ENCODE measurements at regions not wholly inside any gene's neighbourhood (a gene's known extent, or its start where the extent isn't known, plus 50 kb on each side); places are given as distances from the start of the nearest gene placed in this dataset.

- Histone ChIP-seq H3K4me1 (ENCODE audit: control insufficient read depth, low read length) (no peaks in the 10 kb centered on the region), H3K4me3 (ENCODE audit: low read length) (no peak overlapping the region), H3K9me2 (replicated peaks; ENCODE audit: control insufficient read depth, low read length) (no peaks in the 10 kb centered on the region), H3K27ac (ENCODE audit: low read depth, low read length) (no peak overlapping the region), H3K27me3 (ENCODE audit: control insufficient read depth, low read length) (no peaks in the 10 kb centered on the region), H4K20me1 (ENCODE audit: control insufficient read depth, insufficient read depth, low read depth, low read length) (no peaks in the 10 kb centered on the region), H3F3A (ENCODE audit: control insufficient read depth, insufficient read depth) (no peaks in the 10 kb centered on the region), H3K79me2 (ENCODE audit: control insufficient read depth, low read length) (no peaks in the 10 kb centered on the region), H3K9me3 (ENCODE audit: control insufficient read depth, insufficient read depth, low read length) (no peaks in the 10 kb centered on the region), H3K4me2 (ENCODE audit: low read length) (no peak overlapping the region), H3K36me3 (ENCODE audit: control insufficient read depth, low read length) (no peaks in the 10 kb centered on the region)
- TF ChIP-seq EZH2phosphoT487 (IDR thresholded peaks at IDR 0.05; ENCODE audit: borderline replicate concordance, low read length) (no peak), CTCF (IDR thresholded peaks at IDR 0.05; ENCODE audit: low read depth, low read length, poor library complexity, severe bottlenecking) (no peak)
Measured at GRCh38 chr22:48425641-48426040, 1402.0 kb downstream of the BRD1 start.

GRCh38 chr22:48425091-48425506 is 1402.6 kb downstream of the BRD1 start:
- H3K9me2 ChIP-seq (replicated peaks; ENCODE audit: control insufficient read depth, low read length): no peaks in the 10 kb centered on the region
- H3K4me2 ChIP-seq (ENCODE audit: low read length): no peak overlapping the region
- no peaks in the 10 kb centered on the region for H3K4me1 ChIP-seq (ENCODE audit: control insufficient read depth, low read length)
- H3K79me2 ChIP-seq (ENCODE audit: control insufficient read depth, low read length): no peaks in the 10 kb centered on the region
- no peaks in the 10 kb centered on the region for H3K9me3 ChIP-seq (ENCODE audit: control insufficient read depth, insufficient read depth, low read length)
- no peak for TF ChIP-seq CTCF (IDR thresholded peaks at IDR 0.05; ENCODE audit: low read depth, low read length, poor library complexity, severe bottlenecking)
- TF ChIP-seq EZH2phosphoT487 (IDR thresholded peaks at IDR 0.05; ENCODE audit: borderline replicate concordance, low read length): no peak
- no peaks in the 10 kb centered on the region for H3F3A ChIP-seq (ENCODE audit: control insufficient read depth, insufficient read depth)
- H3K27me3 ChIP-seq (ENCODE audit: control insufficient read depth, low read length): no peaks in the 10 kb centered on the region
- no peak overlapping the region for H3K4me3 ChIP-seq (ENCODE audit: low read length)
- no peak overlapping the region for H3K27ac ChIP-seq (ENCODE audit: low read depth, low read length)
- no peaks in the 10 kb centered on the region for H3K36me3 ChIP-seq (ENCODE audit: control insufficient read depth, low read length)
- no peaks in the 10 kb centered on the region for H4K20me1 ChIP-seq (ENCODE audit: control insufficient read depth, insufficient read depth, low read depth, low read length)

GRCh38 chr22:48424661-48425060 is 1403.0 kb downstream of the BRD1 start:
- no peak overlapping the region for H3K27ac ChIP-seq (ENCODE audit: low read depth, low read length)
- no peaks in the 10 kb centered on the region for H4K20me1 ChIP-seq (ENCODE audit: control insufficient read depth, insufficient read depth, low read depth, low read length)
- no peaks in the 10 kb centered on the region for H3K9me2 ChIP-seq (replicated peaks; ENCODE audit: control insufficient read depth, low read length)
- no peak overlapping the region for H3K4me2 ChIP-seq (ENCODE audit: low read length)
- H3K9me3 ChIP-seq (ENCODE audit: control insufficient read depth, insufficient read depth, low read length): no peaks in the 10 kb centered on the region
- 0 out of 2 replicates have a peak, but pooled peaks cover 3% of the 10 kb centered on the region for H3K27me3 ChIP-seq (ENCODE audit: control insufficient read depth, low read length)
- no peaks in the 10 kb centered on the region for H3K79me2 ChIP-seq (ENCODE audit: control insufficient read depth, low read length)
- H3K4me3 ChIP-seq (ENCODE audit: low read length): no peak overlapping the region
- TF ChIP-seq EZH2phosphoT487 (IDR thresholded peaks at IDR 0.05; ENCODE audit: borderline replicate concordance, low read length): no peak
- TF ChIP-seq CTCF (IDR thresholded peaks at IDR 0.05; ENCODE audit: low read depth, low read length, poor library complexity, severe bottlenecking): no peak
- H3K36me3 ChIP-seq (ENCODE audit: control insufficient read depth, low read length): no peaks in the 10 kb centered on the region
- no peaks in the 10 kb centered on the region for H3F3A ChIP-seq (ENCODE audit: control insufficient read depth, insufficient read depth)
- no peaks in the 10 kb centered on the region for H3K4me1 ChIP-seq (ENCODE audit: control insufficient read depth, low read length)
